Suprapubic skin (tissue), 4 donors: ENCODE measurements at regions not wholly inside any gene's neighbourhood (a gene's known extent, or its start where the extent isn't known, plus 50 kb on each side); places are given as distances from the start of the nearest gene placed in this dataset.

Experiments
- DNase-seq, 2 donors: peaks; one replicate each; pipeline ENCODE4 v3.0.0-alpha.2; 2019; ENCODE audit warnings: low spot score in 2 of 2
- H3K27ac ChIP-seq: fragments of 200-600 bp; sonication (generic); one replicate; pipeline ENCODE4 v1.5.1; 2019
- H3K27me3 ChIP-seq: fragments of 200-600 bp; sonication (generic); one replicate; pipeline ENCODE4 v1.5.1; 2019
- H3K36me3 ChIP-seq: fragments of 200-600 bp; sonication (generic); one replicate; pipeline ENCODE4 v1.5.1; 2019
- H3K4me1 ChIP-seq: fragments of 200-600 bp; sonication (generic); one replicate; pipeline ENCODE4 v1.5.1; 2019
- H3K4me3 ChIP-seq: fragments of 200-600 bp; sonication (generic); one replicate; pipeline ENCODE4 v1.5.1; 2019; ENCODE audit warnings: mild to moderate bottlenecking
- H3K9me3 ChIP-seq: fragments of 200-600 bp; sonication (generic); one replicate; pipeline ENCODE4 v1.5.1; 2019
- CTCF ChIP-seq, 2 donors: fragments of 200-600 bp in 1 of 2; fragments of 450-650 bp in 1 of 2; sonication (generic) in 1 of 2; IDR thresholded peaks; one replicate each; pipeline ENCODE4 v1.5.1; 2016 to 2019; ENCODE audit warnings: antibody characterized with exemption in 2 of 2, mild to moderate bottlenecking in 1 of 2, moderate library complexity in 1 of 2
- EP300 ChIP-seq: sonication (generic); formaldehyde crosslinking; IDR thresholded peaks from one replicate; pipeline ENCODE4 v1.6.1; 2017; ENCODE audit warnings: antibody characterized with exemption
- POLR2A ChIP-seq, 2 donors: fragments of 450-650 bp; IDR thresholded peaks; one replicate each; pipeline ENCODE4 v1.6.1; 2017; ENCODE audit warnings: antibody characterized with exemption in 2 of 2, mild to moderate bottlenecking in 2 of 2, moderate library complexity in 2 of 2
- POLR2AphosphoS5 ChIP-seq, 3 donors: sonication (generic); formaldehyde crosslinking; IDR thresholded peaks; one replicate each; pipeline ENCODE4 v1.6.1; 2017; ENCODE audit warnings: antibody characterized with exemption in 3 of 3
- WGBS: methylation state at CpG from one replicate; pipeline ENCODE4 v1.1.5; 2018; 5-methylcytosine and 5-hydroxymethylcytosine counted together

- Histone ChIP-seq H3K4me1 (no peaks in the 10 kb centered on the region), H3K27me3 (no peaks in the 10 kb centered on the region), H3K9me3 (no peaks in the 10 kb centered on the region), H3K27ac (no peak overlapping the region), H3K4me3 (no peak overlapping the region), H3K36me3 (no peaks in the 10 kb centered on the region)
- 81% methylated on average over 2 of the region's 2 CpGs for WGBS
- DNase-seq, result no peak
- TF ChIP-seq EP300 (no peak), POLR2AphosphoS5 (IDR thresholded peaks at IDR 0.05) (no peak), POLR2A (IDR thresholded peaks at IDR 0.05) (no peak), CTCF (IDR thresholded peaks at IDR 0.05) (no peak)
Measured at GRCh38 chr5:84628918-84629317, 244.2 kb upstream of the EDIL3 start.

GRCh38 chr5:84623019-84623418, 238.3 kb upstream of the EDIL3 start:
- Histone ChIP-seq H3K36me3 (no peaks in the 10 kb centered on the region), H3K4me1 (no peaks in the 10 kb centered on the region), H3K27ac (no peak overlapping the region), H3K27me3 (no peaks in the 10 kb centered on the region), H3K9me3 (no peaks in the 10 kb centered on the region), H3K4me3 (no peak overlapping the region)
- 38% methylated on average over 2 of the region's 2 CpGs for WGBS
- no peak for DNase-seq
- no peak for TF ChIP-seq CTCF (IDR thresholded peaks at IDR 0.05)
- TF ChIP-seq EP300, result no peak
- TF ChIP-seq POLR2AphosphoS5 (IDR thresholded peaks at IDR 0.05), result no peak
- no peak for TF ChIP-seq POLR2A (IDR thresholded peaks at IDR 0.05)

- Histone ChIP-seq H3K36me3 (no peaks in the 10 kb centered on the region), H3K4me1 (no peaks in the 10 kb centered on the region), H3K27me3 (no peaks in the 10 kb centered on the region), H3K27ac (no peak overlapping the region), H3K9me3 (no peaks in the 10 kb centered on the region), H3K4me3 (no peak overlapping the region)
- TF ChIP-seq EP300 (no peak), POLR2A (IDR thresholded peaks at IDR 0.05) (no peak), CTCF (IDR thresholded peaks at IDR 0.05) (no peak), POLR2AphosphoS5 (IDR thresholded peaks at IDR 0.05) (no peak)
- WGBS, result 81% methylated on average over 3 of the region's 3 CpGs
- DNase-seq, result no peak
Measured at GRCh38 chr5:84622461-84622860, 237.8 kb upstream of the EDIL3 start.

GRCh38 chr5:84618262-84618661, 233.6 kb upstream of the EDIL3 start:
- DNase-seq, result no peak
- Histone ChIP-seq H3K36me3 (no peaks in the 10 kb centered on the region), H3K4me3 (no peak overlapping the region), H3K4me1 (no peaks in the 10 kb centered on the region), H3K27ac (no peak overlapping the region), H3K27me3 (no peaks in the 10 kb centered on the region), H3K9me3 (no peaks in the 10 kb centered on the region)
- WGBS, result 27% methylated on average over 1 of the region's 1 CpG
- TF ChIP-seq POLR2AphosphoS5 (IDR thresholded peaks at IDR 0.05) (no peak), EP300 (no peak), POLR2A (IDR thresholded peaks at IDR 0.05) (no peak), CTCF (IDR thresholded peaks at IDR 0.05) (no peak)

GRCh38 chr5:84614906-84615305, 230.2 kb upstream of the EDIL3 start:
- H3K9me3 ChIP-seq, result no peaks in the 10 kb centered on the region
- no peaks in the 10 kb centered on the region for H3K36me3 ChIP-seq
- no peak overlapping the region for H3K27ac ChIP-seq
- no peak for DNase-seq
- H3K4me3 ChIP-seq, result no peak overlapping the region
- H3K4me1 ChIP-seq, result no peaks in the 10 kb centered on the region
- WGBS, result 43% methylated on average over 3 of the region's 3 CpGs
- H3K27me3 ChIP-seq, result no peaks in the 10 kb centered on the region
- TF ChIP-seq EP300, result no peak
- TF ChIP-seq POLR2A (IDR thresholded peaks at IDR 0.05), result no peak
- TF ChIP-seq POLR2AphosphoS5 (IDR thresholded peaks at IDR 0.05), result no peak
- TF ChIP-seq CTCF (IDR thresholded peaks at IDR 0.05), result no peak
